SK-N-MC (cell line): ENCODE measurements at regions not wholly inside any gene's neighbourhood (a gene's known extent, or its start where the extent isn't known, plus 50 kb on each side); places are given as distances from the start of the nearest gene placed in this dataset.

ENCODE experiments used
- DNase-seq: peaks from one replicate; pipeline ENCODE4 v3.0.0-alpha.2; 2011; ENCODE audit warnings: low read depth, low spot score
- H3K27ac ChIP-seq: fragments of 200-600 bp; sonication (generic); 2 replicates; pipeline ENCODE4 v1.5.1; 2016; ENCODE audit warnings: mixed run types
- H3K36me3 ChIP-seq: fragments of 200-600 bp; sonication (generic); 2 replicates; pipeline ENCODE4 v1.6.1; 2017; ENCODE audit warnings: antibody characterized with exemption, low read length, mixed read lengths; ENCODE audit not compliant: insufficient read depth
- H3K4me3 ChIP-seq: fragments of 200-600 bp; sonication (generic); 2 replicates; pipeline ENCODE4 v1.5.1; 2016
- H3K9ac ChIP-seq: fragments of 200-600 bp; sonication (generic); 2 replicates; pipeline ENCODE4 v1.8.0; 2017; ENCODE audit warnings: mixed run types, mixed read lengths; ENCODE audit not compliant: insufficient read length
- H3K9me3 ChIP-seq: fragments of 200-600 bp; sonication (generic); 2 replicates; pipeline ENCODE4 v1.6.1; 2017; ENCODE audit warnings: low read depth, mild to moderate bottlenecking, antibody characterized with exemption, low read length, moderate library complexity, mixed read lengths
- EZH2 ChIP-seq: fragments of 200-600 bp; sonication (generic); IDR thresholded peaks from one replicate; pipeline ENCODE4 v1.6.1; 2017; ENCODE audit warnings: antibody characterized with exemption
- FOXP2 ChIP-seq: optimal IDR thresholded peaks from 2 replicates; pipeline ENCODE3; 2011; ENCODE audit warnings: mild to moderate bottlenecking, moderate library complexity; ENCODE audit not compliant: insufficient read depth; ENCODE audit errors: extremely low read length, control extremely low read depth
- POLR2AphosphoS5 ChIP-seq: IDR thresholded peaks from 2 replicates; pipeline ENCODE4 v1.6.1; 2012; ENCODE audit warnings: mild to moderate bottlenecking, low read depth, low read length, borderline replicate concordance

GRCh38 chr14:47739541-47739940, 64.1 kb upstream of the MDGA2 start:
- no peaks in the 10 kb centered on the region for H3K36me3 ChIP-seq
- H3K9ac ChIP-seq, result no peak overlapping the region
- no peak overlapping the region for H3K4me3 ChIP-seq
- H3K27ac ChIP-seq, result no peak overlapping the region
- no peaks in the 10 kb centered on the region for H3K9me3 ChIP-seq
- no peak for TF ChIP-seq EZH2
- TF ChIP-seq FOXP2, result no peak
- TF ChIP-seq POLR2AphosphoS5, result no peak
- no peak for DNase-seq

GRCh38 chr14:47730296-47730695, 54.9 kb upstream of the MDGA2 start:
- H3K36me3 ChIP-seq, result no peaks in the 10 kb centered on the region
- DNase-seq, result no peak
- no peaks in the 10 kb centered on the region for H3K9me3 ChIP-seq
- no peak overlapping the region for H3K4me3 ChIP-seq
- H3K27ac ChIP-seq, result no peak overlapping the region
- H3K9ac ChIP-seq, result no peak overlapping the region
- no peak for TF ChIP-seq EZH2
- TF ChIP-seq FOXP2, result no peak
- no peak for TF ChIP-seq POLR2AphosphoS5
